ENCODE measurements at regions not wholly inside any gene's neighbourhood (a gene's known extent, or its start where the extent isn't known, plus 50 kb on each side); places are given as distances from the start of the nearest gene placed in this dataset.

- DNase-seq (ENCODE audit: low read depth in 2 of 2): no peak
Observed at GRCh38 chr12:19014240-19014639, 115.3 kb upstream of the PLEKHA5 start.

GRCh38 chr12:19015285-19015684 is 114.2 kb upstream of the PLEKHA5 start:
- DNase-seq (ENCODE audit: low read depth in 2 of 2): no peak

GRCh38 chr12:19018302-19018970 is 111.1 kb upstream of the PLEKHA5 start:
- DNase-seq (ENCODE audit: low read depth in 2 of 2): peak; percentile 74 to 77

GRCh38 chr12:19021240-19021639 is 108.3 kb upstream of the PLEKHA5 start:
- no peak for DNase-seq (ENCODE audit: low read depth in 2 of 2)

- DNase-seq (ENCODE audit: low read depth in 2 of 2): no peak
Observed at GRCh38 chr12:19021646-19022045, 107.9 kb upstream of the PLEKHA5 start.

- DNase-seq (ENCODE audit: low read depth in 2 of 2): no peak
Observed at GRCh38 chr12:19025582-19025981, 104.0 kb upstream of the PLEKHA5 start.

GRCh38 chr12:19026034-19026433 is 103.5 kb upstream of the PLEKHA5 start:
- DNase-seq (ENCODE audit: low read depth in 2 of 2): no peak

GRCh38 chr12:19026614-19027488 is 102.7 kb upstream of the PLEKHA5 start:
- no peak for DNase-seq (ENCODE audit: low read depth in 2 of 2)

- DNase-seq (ENCODE audit: low read depth in 2 of 2): no peak
Observed at GRCh38 chr12:19030180-19030579, 99.4 kb upstream of the PLEKHA5 start.

GRCh38 chr12:19030603-19031002 is 98.9 kb upstream of the PLEKHA5 start:
- no peak for DNase-seq (ENCODE audit: low read depth in 2 of 2)

GRCh38 chr12:19031032-19031431 is 98.5 kb upstream of the PLEKHA5 start:
- DNase-seq (ENCODE audit: low read depth in 2 of 2): peak; percentile 62 to 67

- DNase-seq (ENCODE audit: low read depth in 2 of 2): no peak
Observed at GRCh38 chr12:19032826-19033225, 96.7 kb upstream of the PLEKHA5 start.

- DNase-seq (ENCODE audit: low read depth in 2 of 2): no peak
Observed at GRCh38 chr12:19033244-19033643, 96.3 kb upstream of the PLEKHA5 start.

GRCh38 chr12:19034937-19035336 is 94.6 kb upstream of the PLEKHA5 start:
- DNase-seq (ENCODE audit: low read depth in 2 of 2): no peak

GRCh38 chr12:19035536-19035935 is 94.0 kb upstream of the PLEKHA5 start:
- DNase-seq (ENCODE audit: low read depth in 2 of 2): no peak

- DNase-seq (ENCODE audit: low read depth in 2 of 2): no peak
Observed at GRCh38 chr12:19036673-19037357, 92.7 kb upstream of the PLEKHA5 start.

- DNase-seq (ENCODE audit: low read depth in 2 of 2): no peak
Observed at GRCh38 chr12:19038209-19038608, 91.3 kb upstream of the PLEKHA5 start.

GRCh38 chr12:19039515-19039914 is 90.0 kb upstream of the PLEKHA5 start:
- DNase-seq (ENCODE audit: low read depth in 2 of 2): no peak

- no peak for DNase-seq (ENCODE audit: low read depth in 2 of 2)
Observed at GRCh38 chr12:19042221-19042620, 87.3 kb upstream of the PLEKHA5 start.

- DNase-seq (ENCODE audit: low read depth in 2 of 2): no peak
Observed at GRCh38 chr12:19044430-19044829, 85.1 kb upstream of the PLEKHA5 start.

GRCh38 chr12:19044891-19045290 is 84.6 kb upstream of the PLEKHA5 start:
- no peak for DNase-seq (ENCODE audit: low read depth in 2 of 2)

GRCh38 chr12:19045426-19045825 is 84.1 kb upstream of the PLEKHA5 start:
- DNase-seq (ENCODE audit: low read depth in 2 of 2): no peak

GRCh38 chr12:19048943-19049342 is 80.6 kb upstream of the PLEKHA5 start:
- DNase-seq (ENCODE audit: low read depth in 2 of 2): no peak
